Mesenchymal stem cell (in vitro differentiated cells and primary cell): ENCODE measurements at regions not wholly inside any gene's neighbourhood (a gene's known extent, or its start where the extent isn't known, plus 50 kb on each side); places are given as distances from the start of the nearest gene placed in this dataset.
"Not testable (repeated sequence)": the region's sequence is repeated elsewhere in the genome, so short reads cannot be mapped to it uniquely, and the experiment has no call there.

Source experiments
- DNase-seq: peaks from one replicate; pipeline ENCODE4 v3.0.0-alpha.2; 2013
- H2AFZ ChIP-seq: one replicate; pipeline ENCODE4 v1.6.1; 2013; ENCODE audit warnings: low read depth, mild to moderate bottlenecking, control low read depth, inconsistent platforms, low read length, moderate library complexity
- H2AK5ac ChIP-seq: 2 replicates; pipeline ENCODE4 v1.6.1; 2013; ENCODE audit warnings: low read length, moderate library complexity, mild to moderate bottlenecking, inconsistent platforms; ENCODE audit not compliant: severe bottlenecking
- H2BK120ac ChIP-seq: one replicate; pipeline ENCODE4 v1.6.1; 2013; ENCODE audit warnings: low read depth, mild to moderate bottlenecking, inconsistent platforms, low read length, moderate library complexity
- H2BK12ac ChIP-seq, 2 experiments: one replicate each; pipeline ENCODE4 v1.6.1; 2013; ENCODE audit warnings: inconsistent platforms in 2 of 2, low read length in 2 of 2, mild to moderate bottlenecking in 2 of 2, moderate library complexity in 2 of 2, control low read depth in 1 of 2
- H2BK15ac ChIP-seq: one replicate; pipeline ENCODE4 v1.6.1; 2013; ENCODE audit warnings: mild to moderate bottlenecking, low read depth, inconsistent platforms; ENCODE audit not compliant: poor library complexity, severe bottlenecking
- H2BK5ac ChIP-seq: 2 replicates; pipeline ENCODE4 v1.6.1; 2013; ENCODE audit warnings: low read depth, mild to moderate bottlenecking, low read length, control low read depth, inconsistent platforms; ENCODE audit not compliant: poor library complexity, severe bottlenecking
- H3K14ac ChIP-seq, 2 experiments: one replicate each; pipeline ENCODE4 v1.6.1; 2013; ENCODE audit warnings: inconsistent platforms in 2 of 2, low read length in 2 of 2, control low read depth in 1 of 2, mild to moderate bottlenecking in 1 of 2, moderate library complexity in 1 of 2
- H3K18ac ChIP-seq, 2 experiments: one replicate each; pipeline ENCODE4 v1.6.1; 2013; ENCODE audit warnings: inconsistent platforms in 2 of 2, low read length in 2 of 2, control low read depth in 1 of 2, low read depth in 1 of 2, mild to moderate bottlenecking in 1 of 2
- H3K23ac ChIP-seq, 2 experiments: one replicate each; pipeline ENCODE4 v1.6.1; 2013; ENCODE audit warnings: inconsistent platforms in 2 of 2, low read length in 2 of 2, mild to moderate bottlenecking in 2 of 2, moderate library complexity in 2 of 2, control low read depth in 1 of 2
- H3K27ac ChIP-seq: 2 replicates; pipeline ENCODE4 v1.5.1; 2013; ENCODE audit warnings: mild to moderate bottlenecking, moderate library complexity, low read length, control low read depth, inconsistent platforms; ENCODE audit not compliant: poor library complexity, severe bottlenecking
- H3K27me3 ChIP-seq, 2 experiments: 2 replicates each; pipeline versions ENCODE4 v1.6.1 to v1.7.0; 2013; ENCODE audit warnings: low read length in 2 of 2, mild to moderate bottlenecking in 2 of 2, moderate library complexity in 2 of 2, control low read depth in 1 of 2, inconsistent platforms in 1 of 2; ENCODE audit not compliant: control insufficient read depth in 1 of 2, insufficient read depth in 1 of 2
- H3K36me3 ChIP-seq, 2 experiments: 2 replicates each; pipeline versions ENCODE4 v1.6.1 to v1.7.0; 2013; ENCODE audit warnings: low read length in 2 of 2, control low read depth in 1 of 2, inconsistent platforms in 1 of 2, low read depth in 1 of 2, mild to moderate bottlenecking in 1 of 2; ENCODE audit not compliant: insufficient read depth in 2 of 2, control insufficient read depth in 1 of 2
- H3K4ac ChIP-seq, 2 experiments: one replicate each; pipeline ENCODE4 v1.6.1; 2013; ENCODE audit warnings: inconsistent platforms in 2 of 2, low read length in 2 of 2, mild to moderate bottlenecking in 2 of 2, moderate library complexity in 2 of 2, control low read depth in 1 of 2, low read depth in 1 of 2
- H3K4me1 ChIP-seq: 2 replicates; pipeline ENCODE4 v1.6.1; 2013; ENCODE audit warnings: low read depth, low read length, control low read depth; ENCODE audit not compliant: control insufficient read depth, insufficient read depth
- H3K4me2 ChIP-seq: 2 replicates; pipeline ENCODE4 v1.6.1; 2013; ENCODE audit warnings: low read length, mild to moderate bottlenecking, inconsistent platforms; ENCODE audit not compliant: poor library complexity, severe bottlenecking
- H3K4me3 ChIP-seq, 2 experiments: 2 replicates each; pipeline versions ENCODE4 v1.5.1 to v1.7.0; 2013; ENCODE audit warnings: low read length in 2 of 2, mild to moderate bottlenecking in 2 of 2, control low read depth in 1 of 2, low read depth in 1 of 2; ENCODE audit not compliant: insufficient read depth in 1 of 2
- H3K79me1 ChIP-seq: replicated peaks from 2 replicates; pipeline ENCODE4 v1.6.1; 2013; ENCODE audit warnings: mild to moderate bottlenecking, control low read depth, low read length, inconsistent platforms; ENCODE audit not compliant: poor library complexity, severe bottlenecking
- H3K9ac ChIP-seq: 2 replicates; pipeline ENCODE4 v1.7.0; 2013; ENCODE audit warnings: mild to moderate bottlenecking, low read length, moderate library complexity
- H3K9me3 ChIP-seq: 2 replicates; pipeline ENCODE4 v1.7.0; 2013; ENCODE audit warnings: mild to moderate bottlenecking, low read length; ENCODE audit not compliant: control insufficient read depth
- H4K8ac ChIP-seq: one replicate; pipeline ENCODE4 v1.6.1; 2013; ENCODE audit warnings: inconsistent platforms, mild to moderate bottlenecking, low read length, moderate library complexity
- H4K91ac ChIP-seq: one replicate; pipeline ENCODE4 v1.6.1; 2013; ENCODE audit warnings: mild to moderate bottlenecking, low read length, inconsistent platforms
- WGBS: methylation state at CpG from one replicate; pipeline ENCODE4 v1.1.7; 2013; ENCODE audit warnings: mixed read lengths; 5-methylcytosine and 5-hydroxymethylcytosine counted together

DNA sequence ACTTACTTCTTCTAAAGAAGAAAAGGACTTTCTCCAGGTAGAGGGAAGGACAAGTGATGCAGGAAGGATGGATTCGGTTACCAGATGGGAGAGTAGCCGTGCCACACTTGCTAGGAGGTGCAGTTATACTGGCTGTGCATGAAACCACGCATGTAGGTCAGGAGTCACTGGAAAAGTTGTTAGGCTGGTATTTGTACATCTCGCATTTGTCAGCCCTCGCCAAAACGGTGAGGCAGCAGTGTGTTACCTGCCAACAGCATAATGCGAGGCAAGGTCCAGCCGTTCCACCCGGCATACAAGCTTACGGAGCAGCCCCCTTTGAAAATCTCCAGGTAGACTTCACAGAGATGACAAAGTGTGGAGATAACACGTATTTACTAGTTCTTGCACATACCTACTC is 74.5 kb downstream of the DAPL1 start:
- H3K36me3 ChIP-seq, H3K18ac ChIP-seq, H2BK15ac ChIP-seq, H3K14ac ChIP-seq, H3K27me3 ChIP-seq, H2AFZ ChIP-seq, H3K79me1 ChIP-seq, H4K91ac ChIP-seq, DNase-seq, H2BK120ac ChIP-seq, H3K9ac ChIP-seq, H2BK12ac ChIP-seq, H3K9me3 ChIP-seq, H3K27ac ChIP-seq, H3K23ac ChIP-seq, H4K8ac ChIP-seq, H2AK5ac ChIP-seq, H3K4ac ChIP-seq, H3K4me3 ChIP-seq, H3K4me1 ChIP-seq, H2BK5ac ChIP-seq, H3K4me2 ChIP-seq: not testable (repeated sequence)
- 88% methylated on average over 11 of the region's 11 CpGs for WGBS

- no peak overlapping the region for H2BK120ac ChIP-seq
- H3K9ac ChIP-seq, result no peak overlapping the region
Observed at GRCh38 chr2:158878003-158878402, 82.9 kb downstream of the DAPL1 start.

GRCh38 chr2:158879229-158879903 is 84.2 kb downstream of the DAPL1 start:
- H3K4ac ChIP-seq, result no peak overlapping the region
- no peak overlapping the region for H3K14ac ChIP-seq
- no peak overlapping the region for H2BK12ac ChIP-seq
- no peak overlapping the region for H3K23ac ChIP-seq
- H3K18ac ChIP-seq, result no peak overlapping the region
- no peak overlapping the region for H4K8ac ChIP-seq
- no peak overlapping the region for H2BK15ac ChIP-seq
- H3K79me1 ChIP-seq, result no peaks in the 10 kb centered on the region
- H2BK120ac ChIP-seq, result no peak overlapping the region
- H3K36me3 ChIP-seq, result no peaks in the 10 kb centered on the region
- H3K27me3 ChIP-seq, result peaks cover 0 to 15% of the 10 kb centered on the region in 2 experiments
- H4K91ac ChIP-seq, result no peak overlapping the region
- no peak overlapping the region for H3K27ac ChIP-seq
- no peak overlapping the region for H3K4me3 ChIP-seq
- no peak for DNase-seq
- 96% methylated on average over 12 of the region's 17 CpGs for WGBS
- H2AFZ ChIP-seq, result no peak overlapping the region
- H3K9me3 ChIP-seq, result no peaks in the 10 kb centered on the region
- no peak overlapping the region for H2BK5ac ChIP-seq
- H3K4me2 ChIP-seq, result no peak overlapping the region
- H3K4me1 ChIP-seq, result no peaks in the 10 kb centered on the region
- H2AK5ac ChIP-seq, result no peak overlapping the region
- no peak overlapping the region for H3K9ac ChIP-seq

More at GRCh38 chr2:158878003-158878402, 82.9 kb downstream of the DAPL1 start:
- no peak overlapping the region for H2BK5ac ChIP-seq
- H2BK12ac ChIP-seq, result no peak overlapping the region
- no peak for DNase-seq
- no peaks in the 10 kb centered on the region for H3K4me1 ChIP-seq
- no peak overlapping the region for H2AK5ac ChIP-seq
- no peaks in the 10 kb centered on the region for H3K79me1 ChIP-seq
- H3K9me3 ChIP-seq, result no peaks in the 10 kb centered on the region
- no peak overlapping the region for H3K27ac ChIP-seq
- H3K23ac ChIP-seq, result no peak overlapping the region
- H3K4me3 ChIP-seq, result no peak overlapping the region
- H4K8ac ChIP-seq, result no peak overlapping the region
- no peak overlapping the region for H3K4ac ChIP-seq
- H3K18ac ChIP-seq, result no peak overlapping the region
- no peak overlapping the region for H2AFZ ChIP-seq
- H4K91ac ChIP-seq, result no peak overlapping the region
- no peaks in the 10 kb centered on the region for H3K36me3 ChIP-seq
- peaks cover 0 to 15% of the 10 kb centered on the region in 2 experiments for H3K27me3 ChIP-seq
- no peak overlapping the region for H3K14ac ChIP-seq
- 90% methylated on average over 16 of the region's 16 CpGs for WGBS
- no peak overlapping the region for H3K4me2 ChIP-seq
- H2BK15ac ChIP-seq, result no peak overlapping the region

DNA sequence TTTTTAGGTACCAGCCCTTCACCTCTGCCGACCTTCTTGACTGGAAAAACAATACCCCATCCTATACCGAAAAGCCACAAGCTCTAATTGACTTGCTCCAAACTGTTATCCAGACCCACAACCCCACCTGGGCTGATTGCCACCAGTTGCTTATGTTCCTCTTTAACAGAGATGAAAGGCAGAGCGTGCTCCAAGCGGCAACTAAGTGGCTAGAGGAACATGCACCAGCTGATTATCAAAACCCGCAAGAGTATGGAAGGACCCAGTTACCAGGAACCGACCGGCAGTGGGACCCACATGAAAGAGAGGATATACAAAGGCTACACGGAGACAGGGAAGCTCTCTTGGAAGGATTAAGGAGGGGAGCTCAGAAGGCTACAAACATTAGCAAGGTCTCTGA is 86.1 kb upstream of the TANC1 start:
- Histone ChIP-seq H3K9me3 (no peaks in the 10 kb centered on the region), H3K27me3 (peaks cover 0 to 15% of the 10 kb centered on the region in 2 experiments), H2AFZ (no peak overlapping the region), H2AK5ac (no peak overlapping the region), H3K4me1 (no peaks in the 10 kb centered on the region), H3K27ac (no peak overlapping the region), H3K4me3 (no peak overlapping the region), H3K36me3 (no peaks in the 10 kb centered on the region), H3K4ac (no peak overlapping the region), H2BK12ac (no peak overlapping the region), H3K79me1 (no peaks in the 10 kb centered on the region), H3K23ac (no peak overlapping the region), H3K9ac (no peak overlapping the region), H2BK120ac (no peak overlapping the region), H2BK5ac (no peak overlapping the region), H3K4me2 (no peak overlapping the region), H3K14ac (no peak overlapping the region), H4K91ac (no peak overlapping the region), H2BK15ac (no peak overlapping the region), H3K18ac (no peak overlapping the region), H4K8ac (no peak overlapping the region)
- DNase-seq, result no peak
- 96% methylated on average over 8 of the region's 8 CpGs for WGBS
